ENCODE measurements at regions not wholly inside any gene's neighbourhood (a gene's known extent, or its start where the extent isn't known, plus 50 kb on each side); places are given as distances from the start of the nearest gene placed in this dataset.

DNA sequence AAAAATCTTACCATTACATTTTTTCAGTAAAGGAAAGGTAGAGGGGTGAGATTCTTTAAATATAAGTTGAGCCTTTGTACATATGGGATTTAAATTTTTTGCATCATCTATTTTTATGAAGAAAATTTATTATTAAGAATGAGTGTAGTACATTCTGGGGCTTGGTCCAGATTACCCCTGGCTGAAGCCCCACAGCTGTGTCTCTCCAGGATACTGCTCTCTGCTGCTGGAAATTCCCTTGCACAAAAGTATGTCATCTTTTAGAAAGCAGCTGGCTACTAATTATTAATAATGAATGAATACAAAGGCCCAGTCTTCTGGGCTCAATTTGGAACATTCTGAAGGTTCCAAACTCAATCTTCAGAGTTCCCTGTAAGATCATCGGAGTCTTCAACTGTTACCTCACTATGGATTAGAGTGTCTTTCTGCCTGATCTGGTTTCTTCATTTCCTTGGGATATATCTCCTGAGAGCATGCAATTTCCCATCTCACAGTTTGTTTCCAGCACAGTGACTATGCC is 428.6 kb upstream of the BRINP3 start:
- no peak for DNase-seq
- H3K36me3 ChIP-seq = no peaks in the 10 kb centered on the region
- H3K27me3 ChIP-seq (replicated peaks in 1 of 7) = no peaks in the 10 kb centered on the region
- H3K27ac ChIP-seq = no peak overlapping the region
- 84 to 100% (median 86%) methylated on average over 1 of the region's 1 CpG for WGBS, 5 donors
- no peak overlapping the region for H3K4me3 ChIP-seq
- TF ChIP-seq, protein P1, sequence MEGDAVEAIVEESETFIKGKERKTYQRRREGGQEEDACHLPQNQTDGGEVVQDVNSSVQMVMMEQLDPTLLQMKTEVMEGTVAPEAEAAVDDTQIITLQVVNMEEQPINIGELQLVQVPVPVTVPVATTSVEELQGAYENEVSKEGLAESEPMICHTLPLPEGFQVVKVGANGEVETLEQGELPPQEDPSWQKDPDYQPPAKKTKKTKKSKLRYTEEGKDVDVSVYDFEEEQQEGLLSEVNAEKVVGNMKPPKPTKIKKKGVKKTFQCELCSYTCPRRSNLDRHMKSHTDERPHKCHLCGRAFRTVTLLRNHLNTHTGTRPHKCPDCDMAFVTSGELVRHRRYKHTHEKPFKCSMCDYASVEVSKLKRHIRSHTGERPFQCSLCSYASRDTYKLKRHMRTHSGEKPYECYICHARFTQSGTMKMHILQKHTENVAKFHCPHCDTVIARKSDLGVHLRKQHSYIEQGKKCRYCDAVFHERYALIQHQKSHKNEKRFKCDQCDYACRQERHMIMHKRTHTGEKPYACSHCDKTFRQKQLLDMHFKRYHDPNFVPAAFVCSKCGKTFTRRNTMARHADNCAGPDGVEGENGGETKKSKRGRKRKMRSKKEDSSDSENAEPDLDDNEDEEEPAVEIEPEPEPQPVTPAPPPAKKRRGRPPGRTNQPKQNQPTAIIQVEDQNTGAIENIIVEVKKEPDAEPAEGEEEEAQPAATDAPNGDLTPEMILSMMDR (IDR thresholded peaks at IDR 0.05 in 8 of 11, conservative IDR thresholded peaks at IDR 0.05 in 3 of 11) = no peak
- H3K9me3 ChIP-seq = peaks cover 0 to 6% (median 2%) of the 10 kb centered on the region in 8 donors
- intact Hi-C loops (cut with DNase I; ENCODE audit: low total_unique reads) = no loop called here
- no peaks in the 10 kb centered on the region for H3K4me1 ChIP-seq

DNA sequence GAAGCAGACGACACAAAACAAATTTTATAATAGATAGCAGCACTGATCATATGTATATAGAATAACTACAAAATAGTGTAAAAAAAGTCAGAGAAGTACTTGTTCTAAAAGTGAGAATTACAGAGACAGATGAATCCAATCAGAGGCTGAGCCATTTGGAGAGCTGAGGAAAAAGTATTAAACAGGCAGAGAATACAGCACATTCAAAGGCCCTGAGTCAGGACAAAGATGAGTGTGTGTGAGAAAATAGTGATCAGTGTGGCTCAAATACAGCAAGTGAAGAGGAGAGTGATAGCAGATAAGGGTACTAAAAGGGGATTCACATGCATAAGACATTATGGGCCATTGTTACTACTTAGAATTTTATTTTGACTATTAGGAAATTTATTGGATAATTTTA is 430.6 kb upstream of the BRINP3 start:
- peaks cover 0 to 20% (median 0%) of the 10 kb centered on the region in 8 donors for H3K9me3 ChIP-seq
- H3K4me3 ChIP-seq = no peak overlapping the region
- H3K36me3 ChIP-seq = no peaks in the 10 kb centered on the region
- WGBS, 5 donors = 87 to 98% (median 92%) methylated on average over 1 of the region's 1 CpG
- no peak overlapping the region for H3K27ac ChIP-seq
- intact Hi-C loops (cut with DNase I; ENCODE audit: low total_unique reads) = no loop called here
- TF ChIP-seq, protein P1 (IDR thresholded peaks at IDR 0.05 in 8 of 11, conservative IDR thresholded peaks at IDR 0.05 in 3 of 11) = no peak
- TF ChIP-seq POLR2AphosphoS5 (IDR thresholded peaks at IDR 0.05) = no peak
- TF ChIP-seq POLR2A (IDR thresholded peaks at IDR 0.05) = no peak
- no peaks in the 10 kb centered on the region for H3K27me3 ChIP-seq (replicated peaks in 1 of 7)
- H3K4me1 ChIP-seq = no peaks in the 10 kb centered on the region
- DNase-seq = no peak

DNA sequence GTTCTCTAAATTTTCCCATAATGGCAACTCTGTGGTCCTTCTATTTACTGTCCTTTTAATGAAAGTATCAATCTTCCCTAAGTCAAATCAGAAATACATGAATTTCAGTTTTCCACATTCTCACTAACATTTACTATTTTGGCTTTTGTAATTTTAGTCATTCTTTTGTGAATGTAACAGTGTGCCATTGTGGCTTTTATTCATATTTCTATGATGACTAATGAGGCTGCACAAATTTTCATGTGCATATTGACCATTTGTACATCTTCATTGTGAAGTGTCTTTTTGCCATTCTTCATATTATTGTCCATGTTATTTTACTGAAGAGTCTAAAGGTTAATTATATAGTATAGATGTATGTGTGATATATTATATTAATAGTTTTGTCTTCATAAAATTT is 431.0 kb upstream of the BRINP3 start:
- Histone ChIP-seq H3K27ac (no peak overlapping the region), H3K27me3 (replicated peaks in 1 of 7) (no peaks in the 10 kb centered on the region), H3K9me3 (peaks cover 0 to 22% (median 0%) of the 10 kb centered on the region in 8 donors), H3K4me1 (no peaks in the 10 kb centered on the region), H3K36me3 (no peaks in the 10 kb centered on the region), H3K4me3 (no peak overlapping the region)
- TF ChIP-seq POLR2A (IDR thresholded peaks at IDR 0.05) (no peak), POLR2AphosphoS5 (IDR thresholded peaks at IDR 0.05) (no peak)
- TF ChIP-seq, protein P1 (IDR thresholded peaks at IDR 0.05 in 8 of 11, conservative IDR thresholded peaks at IDR 0.05 in 3 of 11) = no peak
- no peak for DNase-seq
- intact Hi-C loops (cut with DNase I; ENCODE audit: low total_unique reads) = no loop called here

DNA sequence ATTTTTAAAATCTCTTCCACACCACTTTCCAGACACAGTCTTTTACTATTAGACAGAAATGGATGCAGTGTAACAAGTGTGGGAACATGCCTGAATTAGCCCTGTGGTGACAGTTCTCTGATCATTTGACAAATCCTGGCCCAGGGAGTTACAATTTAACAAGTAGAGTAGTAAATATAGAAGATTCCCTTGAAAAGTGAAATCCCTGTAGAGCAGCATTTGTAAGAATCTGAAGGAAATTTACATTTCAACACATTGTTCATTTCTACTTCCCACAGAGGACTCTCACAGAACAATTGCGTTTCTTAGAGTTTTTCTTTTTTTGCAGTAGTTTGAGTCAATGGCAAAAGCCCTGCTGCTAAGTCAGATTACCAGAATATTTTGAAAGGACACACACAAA is 458.3 kb upstream of the BRINP3 start:
- Histone ChIP-seq H3K36me3 (no peaks in the 10 kb centered on the region), H3K9me3 (peaks cover 0 to 10% (median 0%) of the 10 kb centered on the region in 8 donors), H3K27ac (no peak overlapping the region), H3K4me3 (no peak overlapping the region), H3K27me3 (replicated peaks in 1 of 7) (no peaks in the 10 kb centered on the region), H3K4me1 (no peaks in the 10 kb centered on the region)
- TF ChIP-seq, protein P1 (IDR thresholded peaks at IDR 0.05 in 8 of 11, conservative IDR thresholded peaks at IDR 0.05 in 3 of 11) = no peak
- DNase-seq = no peak
- 76 to 92% (median 82%) methylated on average over 1 of the region's 1 CpG for WGBS, 5 donors
- intact Hi-C loops (cut with DNase I; ENCODE audit: low total_unique reads) = no loop called here
